Fibroblast of lung (primary cell): ENCODE measurements at regions not wholly inside any gene's neighbourhood (a gene's known extent, or its start where the extent isn't known, plus 50 kb on each side); places are given as distances from the start of the nearest gene placed in this dataset.

Experiments
- DNase-seq, 2 donors: peaks; one replicate each; pipeline versions ENCODE4 v3.0.0 to v3.0.0-alpha.2; 2010; ENCODE audit warnings: low read depth in 2 of 2
- H2AFZ ChIP-seq: 2 replicates; pipeline ENCODE4 v1.5.1; 2012; ENCODE audit warnings: low read length, control low read depth, inconsistent platforms
- H3K27ac ChIP-seq: 2 replicates; pipeline ENCODE4 v1.5.1; 2011; ENCODE audit warnings: low read length, control low read depth; ENCODE audit not compliant: insufficient read depth
- H3K27me3 ChIP-seq: 2 replicates; pipeline ENCODE4 v1.5.1; 2011; ENCODE audit warnings: mild to moderate bottlenecking, low read length; ENCODE audit not compliant: control insufficient read depth, insufficient read depth
- H3K36me3 ChIP-seq: 2 replicates; pipeline ENCODE4 v1.5.1; 2011; ENCODE audit warnings: low read length; ENCODE audit not compliant: control insufficient read depth, insufficient read depth
- H3K4me1 ChIP-seq: 2 replicates; pipeline ENCODE4 v1.5.1; 2011; ENCODE audit warnings: low read length; ENCODE audit not compliant: control insufficient read depth, insufficient read depth; ENCODE audit errors: extremely low read depth
- H3K4me2 ChIP-seq: 2 replicates; pipeline ENCODE4 v1.5.1; 2011; ENCODE audit warnings: low read length, control low read depth; ENCODE audit not compliant: insufficient read depth; ENCODE audit errors: extremely low read depth
- H3K4me3 ChIP-seq, 4 experiments: fragments of 200-600 bp in 1 of 4; sonication (generic) in 1 of 4; replicated peaks in 1 of 4; 2 replicates each; pipeline ENCODE4 v1.5.1; 2011 to 2016; ENCODE audit warnings: low read length in 4 of 4, low read depth in 3 of 4, mild to moderate bottlenecking in 3 of 4, control low read depth in 2 of 4, inconsistent platforms in 1 of 4, mixed read lengths in 1 of 4; ENCODE audit not compliant: insufficient read depth in 1 of 4; ENCODE audit errors: control extremely low read depth in 1 of 4
- H3K79me2 ChIP-seq: 2 replicates; pipeline ENCODE4 v1.5.1; 2012; ENCODE audit warnings: mild to moderate bottlenecking, low read length, inconsistent platforms; ENCODE audit not compliant: control insufficient read depth, insufficient read depth
- H3K9ac ChIP-seq: 2 replicates; pipeline ENCODE4 v1.5.1; 2011; ENCODE audit warnings: mild to moderate bottlenecking, low read length, control low read depth; ENCODE audit not compliant: insufficient read depth
- H3K9me3 ChIP-seq: 2 replicates; pipeline ENCODE4 v1.5.1; 2012; ENCODE audit warnings: low read depth, low read length; ENCODE audit not compliant: control insufficient read depth, insufficient read depth
- H4K20me1 ChIP-seq: 2 replicates; pipeline ENCODE4 v1.5.1; 2011; ENCODE audit warnings: low read length; ENCODE audit not compliant: control insufficient read depth, insufficient read depth; ENCODE audit errors: extremely low read depth
- CTCF ChIP-seq, 2 donors: IDR thresholded peaks in 1 of 2; conservative IDR thresholded peaks in 1 of 2; 1 replicate in 1 of 2; 2 replicates in 1 of 2; pipeline ENCODE4 v1.5.1; 2011 to 2012; ENCODE audit warnings: low read length in 2 of 2, control low read depth in 1 of 2, inconsistent platforms in 1 of 2, low read depth in 1 of 2, mild to moderate bottlenecking in 1 of 2
- EZH2 ChIP-seq: IDR thresholded peaks from 2 replicates; pipeline ENCODE4 v1.5.1; 2012; ENCODE audit warnings: low read length, control low read depth, mild to moderate bottlenecking; ENCODE audit errors: missing control alignments

- TF ChIP-seq CTCF (conservative IDR thresholded peaks at IDR 0.05 in 1 of 2, IDR thresholded peaks at IDR 0.05 in 1 of 2; ENCODE audit: low read depth in 1 of 2, low read length in 2 of 2), result no peak
- TF ChIP-seq EZH2, result no peak
- Histone ChIP-seq H3K9ac (no peak overlapping the region), H3K36me3 (no peaks in the 10 kb centered on the region), H3K27me3 (no peaks in the 10 kb centered on the region), H3K9me3 (no peaks in the 10 kb centered on the region), H3K4me1 (no peaks in the 10 kb centered on the region), H3K79me2 (no peaks in the 10 kb centered on the region), H3K27ac (no peak overlapping the region), H4K20me1 (no peaks in the 10 kb centered on the region), H2AFZ (no peak overlapping the region), H3K4me2 (no peak overlapping the region), H3K4me3 (no peak overlapping the region)
- no peak for DNase-seq
These were observed 422.8 kb downstream of the GATA3 start for GRCh38 chr10:8477300-8477699.

- Histone ChIP-seq H3K27ac (no peak overlapping the region), H3K9ac (no peak overlapping the region), H3K4me2 (no peak overlapping the region), H3K36me3 (no peaks in the 10 kb centered on the region), H4K20me1 (no peaks in the 10 kb centered on the region), H3K79me2 (no peaks in the 10 kb centered on the region), H3K4me1 (no peaks in the 10 kb centered on the region), H3K4me3 (no peak overlapping the region), H3K27me3 (no peaks in the 10 kb centered on the region), H3K9me3 (no peaks in the 10 kb centered on the region), H2AFZ (no peak overlapping the region)
- TF ChIP-seq CTCF (conservative IDR thresholded peaks at IDR 0.05 in 1 of 2, IDR thresholded peaks at IDR 0.05 in 1 of 2; ENCODE audit: low read depth in 1 of 2, low read length in 2 of 2) (no peak), EZH2 (no peak)
- DNase-seq, result no peak
These were observed 427.4 kb downstream of the GATA3 start for GRCh38 chr10:8481718-8482504.

DNA sequence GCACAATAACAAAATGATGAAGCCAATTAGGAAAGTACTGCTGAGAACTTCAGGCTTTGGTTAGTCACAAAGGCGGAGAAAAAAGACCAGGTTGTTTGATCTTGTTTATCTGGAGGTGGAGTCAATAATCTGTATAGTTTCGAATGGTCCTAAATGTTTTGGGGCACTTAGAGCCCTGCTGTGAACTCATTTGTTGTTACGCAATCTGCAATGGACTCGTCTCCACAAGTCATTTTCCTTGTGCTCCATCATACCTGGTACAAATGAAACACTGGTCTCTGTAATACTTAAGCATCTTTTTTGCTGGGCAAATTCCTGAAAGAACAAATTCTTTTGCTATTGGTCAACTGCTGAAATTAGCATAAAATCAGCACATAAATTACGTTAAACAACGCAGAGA, 430.5 kb downstream of the GATA3 start:
- Histone ChIP-seq H4K20me1 (no peaks in the 10 kb centered on the region), H3K79me2 (no peaks in the 10 kb centered on the region), H3K9ac (no peak overlapping the region), H3K36me3 (no peaks in the 10 kb centered on the region), H2AFZ (no peak overlapping the region), H3K4me3 (no peak overlapping the region), H3K4me2 (no peak overlapping the region), H3K9me3 (no peaks in the 10 kb centered on the region), H3K27ac (no peak overlapping the region), H3K4me1 (no peaks in the 10 kb centered on the region), H3K27me3 (no peaks in the 10 kb centered on the region)
- no peak for DNase-seq
- TF ChIP-seq CTCF (conservative IDR thresholded peaks at IDR 0.05 in 1 of 2, IDR thresholded peaks at IDR 0.05 in 1 of 2; ENCODE audit: low read depth in 1 of 2, low read length in 2 of 2) (no peak), EZH2 (no peak)
